H9 (cell line): ENCODE measurements at regions not wholly inside any gene's neighbourhood (a gene's known extent, or its start where the extent isn't known, plus 50 kb on each side); places are given as distances from the start of the nearest gene placed in this dataset.

ENCODE experiments used
- DNase-seq: peaks from one replicate; pipeline ENCODE4 v3.0.0-alpha.2; 2017
- H2AFZ ChIP-seq: one replicate; pipeline ENCODE4 v1.6.1; 2013; ENCODE audit warnings: mild to moderate bottlenecking, low read length, control low read depth, moderate library complexity
- H2AK5ac ChIP-seq: 2 replicates; pipeline ENCODE4 v1.6.1; 2013; ENCODE audit warnings: low read length, control low read depth, mixed read lengths; ENCODE audit not compliant: insufficient read length
- H2BK120ac ChIP-seq: one replicate; pipeline ENCODE4 v1.6.1; 2013; ENCODE audit warnings: low read depth, mild to moderate bottlenecking, low read length, control low read depth, inconsistent platforms; ENCODE audit not compliant: poor library complexity, severe bottlenecking
- H2BK12ac ChIP-seq: 2 replicates; pipeline ENCODE4 v1.6.1; 2013; ENCODE audit warnings: low read length, control low read depth, mixed read lengths, low read depth; ENCODE audit not compliant: insufficient read length
- H2BK15ac ChIP-seq: 2 replicates; pipeline ENCODE4 v1.6.1; 2013; ENCODE audit warnings: low read depth, low read length, control low read depth
- H2BK20ac ChIP-seq: one replicate; pipeline ENCODE4 v1.6.1; 2013; ENCODE audit warnings: low read depth, mild to moderate bottlenecking, low read length, control low read depth, inconsistent platforms; ENCODE audit not compliant: poor library complexity, severe bottlenecking
- H2BK5ac ChIP-seq: 2 replicates; pipeline ENCODE4 v1.6.1; 2013; ENCODE audit warnings: low read length, control low read depth, mixed read lengths; ENCODE audit not compliant: insufficient read length
- H3K14ac ChIP-seq: 2 replicates; pipeline ENCODE4 v1.6.1; 2013; ENCODE audit warnings: low read length, control low read depth; ENCODE audit not compliant: insufficient read depth
- H3K18ac ChIP-seq: 2 replicates; pipeline ENCODE4 v1.6.1; 2013; ENCODE audit warnings: low read depth, mild to moderate bottlenecking, mixed read lengths, low read length, control low read depth; ENCODE audit not compliant: insufficient read length
- H3K23ac ChIP-seq: 2 replicates; pipeline ENCODE4 v1.6.1; 2013; ENCODE audit warnings: low read length, control low read depth, mixed read lengths, low read depth; ENCODE audit not compliant: insufficient read length
- H3K23me2 ChIP-seq: 2 replicates; pipeline ENCODE4 v1.6.1; 2013; ENCODE audit warnings: low read depth, mild to moderate bottlenecking, mixed read lengths, low read length, control low read depth; ENCODE audit not compliant: insufficient read length, poor library complexity, severe bottlenecking
- H3K27ac ChIP-seq: 2 replicates; pipeline ENCODE4 v1.5.1; 2013; ENCODE audit warnings: low read length, control low read depth, mixed read lengths, low read depth; ENCODE audit not compliant: insufficient read length
- H3K27me3 ChIP-seq: 2 replicates; pipeline ENCODE4 v1.6.1; 2013; ENCODE audit warnings: low read length, control low read depth, inconsistent platforms; ENCODE audit not compliant: insufficient read depth
- H3K4ac ChIP-seq: 2 replicates; pipeline ENCODE4 v1.6.1; 2013; ENCODE audit warnings: low read depth, mild to moderate bottlenecking, control low read depth, inconsistent platforms, low read length, moderate library complexity
- H3K4me1 ChIP-seq: 2 replicates; pipeline ENCODE4 v1.6.1; 2013; ENCODE audit warnings: low read length, control low read depth, inconsistent platforms; ENCODE audit not compliant: insufficient read depth
- H3K4me2 ChIP-seq: 2 replicates; pipeline ENCODE4 v1.6.1; 2013; ENCODE audit warnings: low read length, control low read depth, mixed read lengths; ENCODE audit not compliant: insufficient read length, insufficient read depth
- H3K56ac ChIP-seq: 2 replicates; pipeline ENCODE4 v1.6.1; 2013; ENCODE audit warnings: low read depth, mild to moderate bottlenecking, mixed read lengths, low read length, control low read depth; ENCODE audit not compliant: insufficient read length
- H3K79me1 ChIP-seq: 2 replicates; pipeline ENCODE4 v1.6.1; 2013; ENCODE audit warnings: low read depth, mild to moderate bottlenecking, moderate library complexity, low read length, control low read depth, inconsistent platforms; ENCODE audit not compliant: insufficient read depth, poor library complexity, severe bottlenecking
- H3K79me2 ChIP-seq: 2 replicates; pipeline ENCODE4 v1.6.1; 2013; ENCODE audit warnings: low read length, control low read depth, inconsistent platforms; ENCODE audit not compliant: insufficient read depth
- H3K9ac ChIP-seq: 2 replicates; pipeline ENCODE4 v1.6.1; 2013; ENCODE audit warnings: low read length, control low read depth, mixed read lengths; ENCODE audit not compliant: insufficient read length; ENCODE audit errors: extremely low read depth
- H3K9me3 ChIP-seq: one replicate; pipeline ENCODE4 v1.6.1; 2013; ENCODE audit warnings: low read depth, low read length, inconsistent platforms; ENCODE audit not compliant: control insufficient read depth
- H3T11ph ChIP-seq: one replicate; pipeline ENCODE4 v1.6.1; 2013; ENCODE audit warnings: mild to moderate bottlenecking, low read length, control low read depth, inconsistent platforms
- H4K20me1 ChIP-seq: one replicate; pipeline ENCODE4 v1.6.1; 2013; ENCODE audit not compliant: control insufficient read depth, insufficient read length, insufficient read depth
- H4K5ac ChIP-seq: 2 replicates; pipeline ENCODE4 v1.6.1; 2013; ENCODE audit warnings: low read depth, mild to moderate bottlenecking, mixed read lengths, low read length, control low read depth; ENCODE audit not compliant: insufficient read length
- H4K8ac ChIP-seq: replicated peaks from 2 replicates; pipeline ENCODE4 v1.6.1; 2013; ENCODE audit warnings: low read length, control low read depth, mixed read lengths, low read depth; ENCODE audit not compliant: insufficient read length
- H4K91ac ChIP-seq: 2 replicates; pipeline ENCODE4 v1.6.1; 2013; ENCODE audit warnings: low read depth, mild to moderate bottlenecking, moderate library complexity, mixed read lengths, low read length, control low read depth; ENCODE audit not compliant: insufficient read length
- H3K27ac Mint-ChIP-seq, 3 experiments: 2 replicates in 2 of 3; 3 replicates in 1 of 3; pipeline ENCODE4 v1.8.0; 2020 to 2021; ENCODE audit warnings: mixed read lengths in 3 of 3, mild to moderate bottlenecking in 1 of 3, moderate library complexity in 1 of 3
- H3K27me3 Mint-ChIP-seq: 2 replicates; pipeline ENCODE4 v1.8.0; 2021; ENCODE audit warnings: low read depth, mild to moderate bottlenecking, moderate library complexity, mixed read lengths
- H3K36me3 Mint-ChIP-seq, 3 experiments: 2 replicates in 2 of 3; 3 replicates in 1 of 3; pipeline ENCODE4 v1.8.0; 2020 to 2021; ENCODE audit warnings: low read depth in 3 of 3, mixed read lengths in 3 of 3; ENCODE audit not compliant: insufficient read depth in 1 of 3
- H3K4me1 Mint-ChIP-seq, 2 experiments: 2 replicates each; pipeline ENCODE4 v1.8.0; 2020; ENCODE audit warnings: mixed read lengths in 2 of 2
- H3K4me3 Mint-ChIP-seq, 2 experiments: 2 replicates in 1 of 2; 3 replicates in 1 of 2; pipeline ENCODE4 v1.8.0; 2020 to 2021; ENCODE audit warnings: mild to moderate bottlenecking in 2 of 2, mixed read lengths in 2 of 2, moderate library complexity in 1 of 2
- H3K9me3 Mint-ChIP-seq, 2 experiments: 2 replicates in 1 of 2; 3 replicates in 1 of 2; pipeline ENCODE4 v1.8.0; 2020; ENCODE audit warnings: mild to moderate bottlenecking in 2 of 2, mixed read lengths in 2 of 2, moderate library complexity in 1 of 2
- CTCF ChIP-seq: fragments of 200-600 bp; sonication (generic); conservative IDR thresholded peaks from 3 replicates; pipeline ENCODE4 v1.8.0; 2021; ENCODE audit warnings: antibody characterized with exemption, mild to moderate bottlenecking
- WGBS: extraction: QIAGEN DNeasy Blood & Tissue Kit; methylation state at CpG from one replicate; pipeline ENCODE4 v1.1.7; 2013; ENCODE audit warnings: missing lambda C conversion rate, low lambda C conversion rate, mixed read lengths; ENCODE audit not compliant: insufficient read length; ENCODE audit errors: extremely low coverage; 5-methylcytosine and 5-hydroxymethylcytosine counted together

DNA sequence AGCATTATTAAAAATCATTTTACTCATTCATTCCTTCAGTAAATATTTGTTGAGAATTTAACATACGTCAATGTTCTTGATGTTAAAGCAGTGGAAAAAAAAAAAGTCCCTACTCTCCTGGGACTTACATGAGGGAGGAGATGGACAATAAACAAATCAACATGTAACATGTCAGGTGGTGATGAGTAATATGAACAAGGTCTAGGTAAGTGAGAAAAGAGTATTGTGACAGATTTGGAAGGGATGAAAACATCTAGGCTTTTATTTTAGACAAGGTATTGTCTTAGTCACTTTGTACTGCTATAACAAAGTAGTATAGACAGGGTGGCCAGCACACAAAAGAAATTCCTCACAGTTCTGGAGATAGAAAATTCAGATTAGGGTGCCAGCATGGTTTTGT lies 167.2 kb downstream of the FSCB start:
- H3K23ac ChIP-seq: no peak overlapping the region
- no peak overlapping the region for H3T11ph ChIP-seq
- WGBS: no CpG with 5 or more reads among the region's 1 CpG
- H3K4me1 Mint-ChIP-seq: no peaks in the 10 kb centered on the region; a peak in 1 of 4 replicates
- no peak overlapping the region for H3K27ac ChIP-seq
- H4K20me1 ChIP-seq: no peaks in the 10 kb centered on the region
- no peaks in the 10 kb centered on the region for H3K23me2 ChIP-seq
- no peaks in the 10 kb centered on the region for H3K9me3 Mint-ChIP-seq
- no peak overlapping the region for H4K5ac ChIP-seq
- H3K27me3 ChIP-seq: no peaks in the 10 kb centered on the region
- H3K79me2 ChIP-seq: no peaks in the 10 kb centered on the region
- no peak overlapping the region for H4K8ac ChIP-seq
- H4K91ac ChIP-seq: no peak overlapping the region
- H3K18ac ChIP-seq: no peak overlapping the region
- no peaks in the 10 kb centered on the region for H3K79me1 ChIP-seq
- no peak overlapping the region for H3K4ac ChIP-seq
- no peak for TF ChIP-seq CTCF
- no peak overlapping the region for H3K14ac ChIP-seq
- H3K36me3 Mint-ChIP-seq: no peaks in the 10 kb centered on the region
- H3K27me3 Mint-ChIP-seq: no peaks in the 10 kb centered on the region
- H3K9ac ChIP-seq: no peak overlapping the region
- H2BK5ac ChIP-seq: no peak overlapping the region
- no peak overlapping the region for H2AFZ ChIP-seq
- H2BK120ac ChIP-seq: no peak overlapping the region
- no peak overlapping the region for H3K4me2 ChIP-seq
- H3K27ac Mint-ChIP-seq: no peak overlapping the region
- H2BK12ac ChIP-seq: no peak overlapping the region
- H3K4me1 ChIP-seq: no peaks in the 10 kb centered on the region
- no peak overlapping the region for H3K4me3 Mint-ChIP-seq
- no peak overlapping the region for H3K56ac ChIP-seq
- no peaks in the 10 kb centered on the region for H3K9me3 ChIP-seq
- H2BK20ac ChIP-seq: no peak overlapping the region
- H2AK5ac ChIP-seq: no peak overlapping the region
- H2BK15ac ChIP-seq: no peak overlapping the region
- no peak for DNase-seq
